VCaP (cell line): ENCODE measurements at regions not wholly inside any gene's neighbourhood (a gene's known extent, or its start where the extent isn't known, plus 50 kb on each side); places are given as distances from the start of the nearest gene placed in this dataset.

Source experiments
- H3K27ac ChIP-seq: fragments of 450-650 bp; 2 replicates; pipeline ENCODE4 v1.5.1; 2017
- CTCF ChIP-seq: fragments of 450-650 bp; conservative IDR thresholded peaks from 2 replicates; pipeline ENCODE4 v1.5.1; 2017; ENCODE audit warnings: mild to moderate bottlenecking, moderate library complexity

GRCh38 chr2:8232871-8233270 is 449.0 kb upstream of the ID2 start:
- no peak for TF ChIP-seq CTCF
- no peak overlapping the region for H3K27ac ChIP-seq

- TF ChIP-seq CTCF, result no peak
- H3K27ac ChIP-seq, result no peak overlapping the region
Measured at GRCh38 chr2:8234253-8234652, 447.6 kb upstream of the ID2 start.

GRCh38 chr2:8234757-8235374 is 447.0 kb upstream of the ID2 start:
- TF ChIP-seq CTCF, result no peak
- H3K27ac ChIP-seq, result no peak overlapping the region

GRCh38 chr2:8235419-8235818 is 446.4 kb upstream of the ID2 start:
- TF ChIP-seq CTCF, result no peak
- no peak overlapping the region for H3K27ac ChIP-seq

- H3K27ac ChIP-seq, result no peak overlapping the region
- TF ChIP-seq CTCF, result no peak
Measured at GRCh38 chr2:8236391-8236790, 445.5 kb upstream of the ID2 start.

- TF ChIP-seq CTCF, result no peak
- H3K27ac ChIP-seq, result no peak overlapping the region
Measured at GRCh38 chr2:8238521-8239230, 443.2 kb upstream of the ID2 start.

GRCh38 chr2:8239531-8240088 is 442.2 kb upstream of the ID2 start:
- no peak for TF ChIP-seq CTCF
- H3K27ac ChIP-seq, result no peak overlapping the region
